HG02588 (cell line): ENCODE measurements at regions not wholly inside any gene's neighbourhood (a gene's known extent, or its start where the extent isn't known, plus 50 kb on each side); places are given as distances from the start of the nearest gene placed in this dataset.
"Not testable (repeated sequence)": the region's sequence is repeated elsewhere in the genome, so short reads cannot be mapped to it uniquely, and the experiment has no call there.

Experiments
- ATAC-seq: cut with Tn5 transposase; IDR thresholded peaks from one replicate; pipeline ENCODE4 v1.9.1; 2021; ENCODE audit warnings: mild to moderate bottlenecking, moderate library complexity; ENCODE audit not compliant: unreplicated experiment

DNA sequence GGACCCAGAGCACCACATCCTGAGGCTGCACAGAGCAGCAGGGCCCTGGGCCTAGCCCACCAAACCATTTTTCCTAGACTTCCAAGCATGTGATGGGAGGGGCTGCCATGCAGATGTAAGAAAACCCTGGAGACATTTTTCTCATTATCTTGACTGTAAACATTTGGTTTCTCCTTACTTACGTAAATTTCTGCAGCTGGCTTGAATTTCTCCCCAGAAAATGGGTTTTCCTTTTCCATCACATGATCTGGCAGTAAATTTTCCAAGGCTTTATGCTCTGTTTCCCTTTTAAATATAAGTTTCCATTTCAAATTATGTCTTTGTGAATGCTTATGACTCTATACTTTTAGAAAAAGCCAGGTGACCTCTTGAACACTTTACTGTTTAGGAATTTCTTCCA is 945.9 kb upstream of the NDST4 start:
- ATAC-seq, result no peak

DNA sequence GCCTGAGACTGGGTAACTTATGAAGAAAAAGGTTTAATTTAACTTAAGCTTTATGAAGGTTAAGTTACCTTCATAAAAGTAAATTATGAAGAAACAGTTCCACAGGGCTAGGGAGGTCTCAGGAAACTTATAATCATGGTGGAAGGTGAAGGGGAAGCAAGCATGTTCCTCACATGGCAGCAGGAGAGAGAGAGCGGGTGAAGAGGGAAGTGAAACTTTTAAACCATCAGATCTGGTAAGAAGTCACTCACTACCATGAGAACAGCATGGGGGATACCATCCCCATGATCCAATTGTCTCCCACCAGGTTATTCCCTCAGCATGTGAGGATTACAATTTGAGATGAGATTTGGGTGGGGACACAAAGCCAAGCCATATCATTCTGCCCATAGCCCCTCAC is 944.7 kb upstream of the NDST4 start:
- ATAC-seq, result no peak

DNA sequence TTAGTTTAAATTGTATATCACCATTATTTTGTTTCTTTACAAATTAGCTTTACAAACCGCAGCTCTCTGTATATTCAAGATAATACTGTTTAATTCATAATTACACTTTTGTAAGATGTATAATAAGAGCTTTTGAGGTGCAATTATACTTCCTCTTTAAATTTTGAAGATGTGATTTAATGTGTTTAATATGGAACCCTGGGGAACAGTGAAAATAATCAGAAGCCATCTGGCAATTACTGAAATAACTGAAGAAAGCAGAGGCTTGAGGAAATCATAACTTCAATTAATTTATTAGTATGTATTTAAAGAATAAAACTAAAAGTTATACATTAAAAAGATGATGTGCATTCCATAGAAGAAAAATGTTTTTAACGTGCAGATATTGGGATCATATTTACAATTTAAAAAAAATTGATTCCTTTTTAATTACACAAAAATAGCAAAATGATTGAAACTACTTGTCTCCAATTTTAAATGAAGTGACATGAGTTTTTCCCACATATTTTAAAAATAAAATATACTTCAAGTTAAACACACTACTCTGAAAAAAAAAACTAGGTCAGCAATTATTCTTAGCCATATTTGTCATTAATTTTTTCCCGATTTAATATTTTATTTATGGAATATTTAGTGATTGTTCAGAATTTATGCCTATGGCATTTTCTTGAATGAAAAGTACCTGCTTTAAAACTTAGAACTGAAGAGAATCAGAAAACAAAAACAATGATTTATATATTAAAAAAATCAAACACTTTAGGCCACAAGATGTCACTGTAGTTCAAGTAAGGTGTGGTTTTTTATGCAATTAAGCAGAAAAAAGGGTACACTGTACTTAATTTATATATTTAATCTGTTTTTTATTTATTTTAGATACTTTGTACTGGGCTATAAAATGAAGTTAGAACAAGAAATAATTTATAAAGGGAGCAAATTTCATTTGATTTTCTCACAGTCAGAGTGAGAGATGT is 942.7 kb upstream of the NDST4 start:
- ATAC-seq, result no peak

DNA sequence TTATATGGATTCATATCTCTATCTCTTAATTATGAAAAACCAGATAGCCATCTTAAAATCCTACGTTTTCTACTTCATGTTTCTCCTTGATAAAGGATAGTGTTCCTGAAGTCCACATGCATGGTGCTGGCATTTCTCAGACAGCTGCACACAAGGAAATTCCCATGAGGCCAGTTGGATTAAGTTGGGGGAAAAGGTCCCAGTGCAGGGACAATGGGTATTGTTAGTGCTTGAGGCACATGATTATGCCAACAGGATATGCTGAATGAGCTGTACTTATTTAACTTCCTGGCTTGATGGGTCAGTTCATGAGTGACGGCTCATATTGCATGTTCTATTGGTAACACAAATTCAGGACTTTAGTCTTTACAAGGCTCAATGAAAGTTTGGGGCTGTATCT is 913.9 kb upstream of the NDST4 start:
- ATAC-seq, result no peak

DNA sequence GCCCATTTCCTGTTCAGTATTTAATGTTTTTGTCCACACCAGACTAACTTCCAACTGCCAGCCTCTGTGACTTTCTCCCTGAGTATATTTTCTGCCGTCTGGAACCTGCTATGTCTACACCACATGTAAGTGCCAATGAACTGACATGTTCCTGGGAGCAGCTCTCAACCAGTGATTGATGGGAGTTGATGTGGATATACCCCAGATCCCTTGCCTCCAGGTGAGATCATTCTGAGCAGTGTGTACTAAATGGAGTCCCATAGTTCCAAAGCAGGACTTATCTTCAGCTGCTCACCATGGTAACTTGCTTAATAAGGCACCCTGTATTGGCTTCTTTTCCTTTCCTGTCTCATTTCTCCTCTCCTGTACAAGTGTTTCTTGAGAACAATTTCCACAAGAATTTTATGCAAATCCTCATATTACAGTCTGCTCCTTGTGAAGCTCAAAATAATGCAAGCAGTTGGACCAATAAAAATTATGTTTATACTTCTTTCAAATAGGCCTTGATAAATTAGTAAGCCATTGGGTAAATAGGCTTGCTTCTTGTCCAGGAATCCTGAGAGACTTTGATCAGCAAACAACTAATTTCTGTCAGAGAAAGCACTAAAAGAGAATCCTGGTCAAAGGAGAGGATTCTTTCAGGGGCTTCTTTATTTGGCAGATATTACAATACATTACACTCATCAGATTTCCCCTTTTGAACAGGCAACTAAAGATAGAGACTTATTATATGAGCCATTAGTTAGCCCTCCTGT is 911.7 kb upstream of the NDST4 start:
- ATAC-seq, result no peak

DNA sequence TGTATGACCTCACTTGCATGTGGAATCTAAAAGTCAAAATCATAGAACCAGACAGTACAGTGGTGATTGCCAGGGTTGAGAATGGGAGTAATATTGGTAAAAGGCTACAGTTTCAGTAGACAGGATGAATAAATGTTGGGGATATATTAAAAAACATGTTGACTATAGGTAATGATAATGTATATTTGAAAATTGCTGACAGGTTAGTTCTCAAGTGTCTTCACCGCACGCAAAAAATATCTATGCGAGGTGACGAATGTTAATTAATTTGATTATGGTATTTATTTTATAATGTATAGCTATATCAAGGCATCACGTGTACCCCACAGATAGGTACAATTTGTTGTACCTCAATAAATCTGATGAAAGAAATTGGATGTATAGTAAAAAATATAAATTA is 909.6 kb upstream of the NDST4 start:
- no peak for ATAC-seq

DNA sequence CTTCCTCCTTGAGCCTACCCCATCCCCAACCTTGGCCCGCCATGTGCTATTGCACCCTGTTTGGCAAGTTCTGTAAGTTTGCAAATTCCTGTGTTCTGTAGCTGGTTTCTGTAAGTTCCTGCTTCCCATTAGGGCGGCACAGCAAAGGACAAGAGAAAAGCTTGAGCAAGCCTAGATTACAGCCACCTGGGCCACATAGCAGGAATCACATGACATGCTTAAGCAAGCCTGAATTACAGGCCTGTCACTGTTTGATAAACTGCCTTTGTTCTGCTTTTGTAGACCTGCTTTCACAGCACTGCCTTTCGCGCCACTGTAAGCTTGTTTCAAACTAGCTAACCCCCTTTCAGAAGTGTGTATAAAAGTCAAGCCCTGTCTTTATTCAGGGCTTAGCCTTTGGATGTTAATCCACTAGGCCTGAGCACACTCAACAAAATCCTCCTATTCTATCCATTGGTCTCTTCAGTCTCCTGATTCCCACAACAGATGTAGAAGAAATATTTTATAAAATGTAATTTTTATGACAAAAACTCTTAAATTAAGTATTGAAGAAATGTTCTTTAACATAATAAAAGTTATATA is 906.8 kb upstream of the NDST4 start:
- no peak for ATAC-seq

DNA sequence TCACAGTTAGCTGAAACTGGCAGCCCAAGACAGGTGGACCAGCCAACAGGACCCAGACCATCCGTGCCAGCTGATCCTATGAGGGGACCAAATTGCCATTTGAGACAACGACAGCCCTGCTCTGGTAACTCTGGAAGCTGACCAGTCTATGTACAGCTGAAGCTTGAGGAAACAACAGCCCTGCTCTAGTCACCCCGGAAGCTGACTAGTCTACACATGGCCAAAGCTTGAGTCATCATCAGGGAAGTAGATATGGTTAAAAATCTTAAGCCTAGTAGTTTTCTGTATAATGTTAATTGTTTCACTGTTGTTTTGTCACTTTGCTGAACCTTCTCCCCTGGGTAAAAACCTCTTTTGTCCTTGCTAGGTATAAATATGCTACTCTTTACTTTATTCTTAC is 905.4 kb upstream of the NDST4 start:
- no peak for ATAC-seq

DNA sequence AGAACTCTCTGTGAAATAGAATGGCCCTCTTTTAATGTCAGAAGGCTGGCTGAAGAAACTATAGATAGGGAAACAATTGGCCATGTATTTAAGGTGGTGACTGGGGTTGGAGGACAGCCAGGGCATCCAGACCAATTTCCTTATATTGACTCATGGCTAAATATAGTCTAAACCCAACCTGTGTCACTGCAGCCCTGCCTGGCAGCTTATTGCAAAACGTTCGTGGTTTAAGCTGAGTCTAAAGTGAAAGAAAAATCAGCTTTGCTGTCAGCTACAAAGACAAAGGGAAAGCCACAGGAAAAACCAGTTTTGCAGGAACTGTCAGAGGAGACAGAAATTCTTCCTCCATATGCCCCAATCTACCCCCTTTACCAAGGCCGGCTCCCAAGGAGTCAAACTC is 902.8 kb upstream of the NDST4 start:
- ATAC-seq, result no peak

DNA sequence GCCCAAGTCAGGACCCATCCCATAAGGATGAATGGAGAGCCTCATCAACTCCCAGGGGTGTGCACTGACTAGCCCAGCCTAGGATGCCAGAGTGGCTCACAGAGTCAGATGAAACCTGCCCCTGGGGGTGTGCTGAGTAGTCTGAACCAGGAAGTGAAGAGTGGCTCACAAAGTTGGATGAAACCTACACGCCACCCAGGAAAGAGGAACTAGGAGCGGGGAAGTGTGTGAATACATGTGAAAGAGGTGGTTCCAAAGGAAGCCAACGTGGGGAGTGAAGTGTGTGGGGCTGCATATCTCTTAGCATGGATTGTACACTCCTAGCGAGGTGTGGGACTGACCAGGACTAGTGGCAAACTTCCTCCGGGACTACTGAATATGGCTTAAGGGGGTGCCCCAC is 902.1 kb upstream of the NDST4 start:
- no peak for ATAC-seq

DNA sequence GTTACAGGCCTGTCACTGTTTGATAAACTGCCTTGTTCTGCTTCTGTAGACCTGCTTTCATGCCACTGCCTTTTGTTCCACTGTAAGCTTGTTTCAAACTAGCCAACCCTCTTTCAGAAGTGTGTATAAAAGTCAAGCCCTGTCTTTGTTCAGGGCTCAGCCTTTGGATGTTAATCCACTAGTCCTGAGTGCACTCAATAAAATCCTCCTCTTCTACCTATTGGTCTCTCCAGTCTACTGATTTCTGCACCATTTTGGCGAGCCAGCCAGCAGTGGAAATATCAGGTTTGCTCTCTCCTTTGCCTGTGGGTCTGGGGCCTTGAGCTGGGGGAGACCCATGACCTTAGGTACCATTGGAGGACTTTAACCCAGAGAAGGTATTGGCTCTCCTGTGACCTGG is 901.6 kb upstream of the NDST4 start:
- no peak for ATAC-seq

DNA sequence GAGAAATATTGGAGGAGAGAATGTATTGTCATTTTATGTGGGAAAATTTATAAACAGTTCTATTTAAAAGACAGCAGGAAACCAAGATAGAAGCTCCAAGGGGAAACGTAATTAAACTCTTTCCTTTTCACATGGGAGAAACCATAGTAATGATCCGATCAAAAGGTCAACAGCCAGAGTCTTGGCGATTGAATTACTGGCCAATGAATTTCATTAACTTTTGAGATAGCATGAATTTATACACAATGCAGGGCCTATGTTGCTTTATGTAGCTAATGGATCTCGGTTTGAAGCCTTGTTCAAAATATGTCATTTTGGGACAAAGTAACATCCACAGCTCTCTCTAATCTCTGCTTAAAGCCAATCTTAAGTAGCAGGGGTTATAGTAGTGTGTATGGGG is 897.5 kb upstream of the NDST4 start:
- no peak for ATAC-seq

DNA sequence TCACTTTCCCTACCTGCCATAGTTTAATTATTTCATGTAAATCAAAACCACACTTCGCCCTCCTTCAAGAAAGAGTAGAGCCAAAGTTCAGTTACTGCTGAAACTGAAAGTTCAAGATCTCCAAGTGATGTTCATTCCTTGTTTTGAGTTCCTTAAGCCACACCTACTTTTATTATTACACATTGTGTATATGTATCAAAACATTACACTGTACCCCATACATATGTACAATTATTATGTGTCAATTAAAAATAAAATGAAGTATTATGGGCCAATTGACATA is 892.3 kb upstream of the NDST4 start:
- ATAC-seq, result no peak

DNA sequence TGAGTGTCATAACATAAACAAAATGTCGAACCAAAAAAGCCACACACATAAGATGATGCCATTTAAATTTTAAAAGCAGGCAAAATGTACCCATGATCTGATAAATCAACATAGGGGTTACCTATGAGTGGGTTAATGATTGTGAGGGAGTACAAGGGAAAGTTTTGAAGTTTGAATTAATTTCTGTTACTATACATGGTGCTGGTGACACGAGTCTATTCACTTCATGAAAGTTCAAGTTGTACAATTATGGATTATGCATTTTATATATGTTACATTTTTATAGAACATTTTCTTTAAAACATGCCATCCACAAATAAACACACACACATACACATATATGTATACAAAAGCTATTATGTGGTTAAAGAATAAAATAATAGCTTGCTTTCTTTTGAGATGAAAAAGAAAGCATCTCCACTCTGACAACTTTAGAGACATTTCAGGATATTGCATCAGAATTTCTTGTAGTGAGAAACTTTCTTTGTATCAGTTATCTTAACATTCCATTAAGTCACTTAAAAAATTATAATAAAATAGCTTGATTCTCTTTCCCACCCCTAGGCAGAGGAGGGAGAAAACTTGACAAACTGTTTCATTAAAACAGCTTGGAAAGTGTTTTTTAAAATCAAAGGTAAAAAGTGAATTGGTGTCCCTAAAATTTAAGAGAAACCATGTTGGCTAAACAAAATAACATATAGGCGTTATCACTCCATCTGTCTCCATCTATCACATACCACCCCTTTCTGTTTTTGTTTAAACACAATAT is 891.8 kb upstream of the NDST4 start:
- ATAC-seq, result no peak

DNA sequence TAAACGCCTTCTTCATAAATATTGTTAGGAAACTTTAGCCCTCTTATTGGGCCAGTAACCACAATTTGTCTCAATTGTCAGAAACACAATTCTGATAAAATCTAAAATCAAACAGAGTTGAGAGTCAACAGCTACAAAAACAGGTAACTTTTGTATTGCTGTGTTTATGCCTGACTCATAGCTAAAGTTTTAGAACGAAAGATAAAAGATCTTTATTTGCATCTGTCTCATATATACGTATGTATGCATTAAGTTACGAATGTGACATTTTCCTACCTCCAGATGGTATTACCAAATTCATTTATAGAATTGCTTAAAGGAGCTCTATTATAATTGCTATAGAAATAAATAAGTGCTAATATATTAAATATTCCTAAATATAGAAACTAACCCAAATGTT is 887.9 kb upstream of the NDST4 start:
- ATAC-seq, result no peak

DNA sequence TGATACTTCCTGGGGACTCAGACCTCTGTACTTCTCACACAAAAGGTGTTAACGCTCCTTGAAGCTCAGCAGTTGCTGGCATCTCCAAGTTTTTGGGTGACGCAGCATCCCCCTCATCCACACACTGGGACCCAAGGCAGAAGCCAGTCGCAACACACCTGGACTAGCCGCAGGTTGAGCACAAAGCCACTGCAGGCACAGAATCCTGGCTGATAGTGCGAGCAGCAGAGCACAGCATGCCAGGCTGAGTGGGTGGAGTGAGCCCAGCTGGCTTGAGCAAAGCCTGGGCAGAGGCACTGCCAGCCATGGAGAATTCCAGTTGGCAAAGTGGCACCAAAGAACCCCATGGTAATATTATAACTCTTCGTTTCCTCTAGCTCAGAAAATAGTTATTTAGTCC is 873.2 kb upstream of the NDST4 start:
- ATAC-seq, result no peak

DNA sequence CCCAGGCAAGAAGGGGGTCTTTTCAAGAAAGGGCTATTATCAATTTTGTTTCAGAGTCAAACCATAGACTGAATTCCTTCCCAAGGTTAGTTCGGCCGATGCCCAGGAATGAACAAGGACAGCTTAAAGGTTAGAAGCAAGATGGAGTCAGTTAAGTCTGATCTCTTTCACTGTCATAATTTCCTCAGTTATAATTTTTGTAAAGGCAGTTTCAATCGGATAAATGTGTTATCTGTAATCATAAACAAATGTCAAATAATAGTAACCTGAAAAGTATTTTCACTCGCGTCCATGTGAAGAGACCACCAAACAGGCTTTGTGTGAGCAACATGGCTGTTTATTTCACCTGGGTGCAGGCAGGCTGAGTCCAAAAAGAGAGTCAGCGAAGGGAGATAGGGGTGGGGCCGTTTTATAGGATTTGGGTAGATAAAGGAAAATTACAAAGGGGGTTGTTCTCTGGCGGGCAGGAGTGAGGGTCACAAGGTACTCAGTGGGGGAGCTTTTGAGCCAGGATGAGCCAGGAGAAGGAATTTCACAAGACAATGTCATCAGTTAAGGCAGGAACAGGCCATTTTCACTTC is 862.1 kb upstream of the NDST4 start:
- ATAC-seq, result not testable (repeated sequence)

DNA sequence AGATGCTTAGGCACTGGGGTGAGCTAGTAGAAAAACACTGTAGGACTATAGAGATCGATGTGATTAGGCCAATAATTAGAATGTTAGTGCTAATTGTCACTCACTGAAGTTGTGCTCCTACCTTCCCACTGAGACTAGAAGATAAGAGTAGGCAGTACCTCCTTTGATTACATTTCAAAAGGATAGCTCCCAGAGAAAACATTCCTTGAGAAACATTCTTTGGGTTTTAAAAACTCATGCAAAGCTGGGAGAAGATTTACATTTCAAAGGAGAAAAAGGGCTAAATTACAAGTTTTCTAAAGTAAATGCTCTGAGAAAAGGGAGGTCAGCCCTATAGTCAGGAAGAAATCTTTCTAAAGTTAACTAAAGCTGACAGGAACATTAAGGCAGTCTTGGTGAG is 860.3 kb upstream of the NDST4 start:
- ATAC-seq, result no peak

DNA sequence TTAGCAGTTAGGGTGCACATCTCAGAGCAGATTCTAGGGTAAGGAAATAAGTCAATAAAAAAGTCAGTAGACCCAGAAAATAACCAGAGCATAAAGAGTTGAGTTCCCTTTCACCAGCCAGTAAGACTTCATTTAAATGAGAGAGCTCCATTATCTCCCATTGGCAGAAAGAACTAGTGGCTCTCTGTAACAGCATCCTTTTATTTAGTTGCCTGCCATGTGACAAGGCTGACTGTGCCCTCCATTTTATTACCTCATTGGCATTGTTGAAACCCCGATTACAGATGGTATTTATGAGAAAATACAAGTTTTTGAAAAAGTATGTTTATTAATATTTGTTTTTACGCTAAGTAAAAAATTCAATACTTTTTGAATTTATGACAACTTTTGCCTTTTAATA is 859.5 kb upstream of the NDST4 start:
- no peak for ATAC-seq

DNA sequence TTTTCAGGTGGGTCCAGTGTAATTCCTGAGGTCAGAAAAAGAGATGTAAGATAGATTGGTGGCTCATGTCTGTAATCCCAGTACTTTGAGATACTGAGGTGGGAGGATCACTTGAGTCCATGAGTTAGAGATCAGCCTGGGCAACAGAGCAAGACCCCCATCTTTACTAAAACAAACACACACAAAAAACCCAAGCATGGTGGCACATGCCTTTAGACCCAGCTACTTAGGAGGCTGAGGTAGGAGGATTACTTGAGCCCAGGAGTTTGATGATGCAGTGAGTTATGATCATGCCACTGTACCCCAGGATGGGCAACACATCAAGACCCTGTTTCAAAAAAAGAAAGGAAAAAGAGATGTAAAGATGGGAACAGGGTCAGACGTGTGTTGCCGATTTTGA is 857.4 kb upstream of the NDST4 start:
- no peak for ATAC-seq

DNA sequence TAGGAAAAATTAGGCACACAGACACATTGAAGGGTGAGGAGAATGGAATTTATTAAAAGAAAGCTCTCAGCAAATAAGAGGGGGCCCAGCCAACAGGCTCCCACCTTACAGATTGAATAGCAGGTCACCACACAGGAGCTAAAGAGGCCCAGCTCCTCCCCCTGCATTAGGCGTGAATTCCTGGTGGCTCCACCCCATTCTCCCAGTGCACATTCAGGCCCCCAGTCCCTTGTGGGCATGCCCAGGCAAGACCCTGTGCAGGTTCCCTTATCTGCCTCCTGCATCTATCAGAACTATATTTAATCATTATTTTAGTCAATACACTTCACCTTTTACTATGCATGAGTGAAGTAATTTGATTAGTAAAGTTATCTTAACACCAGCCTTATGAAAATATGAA is 856.3 kb upstream of the NDST4 start:
- no peak for ATAC-seq
